Stimulated activated naive CD4-positive, alpha-beta T cell treated with Interleukin-2 at 50 U/mL for 16 hours (primary cell): ENCODE measurements at regions not wholly inside any gene's neighbourhood (a gene's known extent, or its start where the extent isn't known, plus 50 kb on each side); places are given as distances from the start of the nearest gene placed in this dataset.

Experiments
- DNase-seq: peaks from one replicate; lab custom pipeline; 2025; lab: John Stamatoyannopoulos, UW

DNA sequence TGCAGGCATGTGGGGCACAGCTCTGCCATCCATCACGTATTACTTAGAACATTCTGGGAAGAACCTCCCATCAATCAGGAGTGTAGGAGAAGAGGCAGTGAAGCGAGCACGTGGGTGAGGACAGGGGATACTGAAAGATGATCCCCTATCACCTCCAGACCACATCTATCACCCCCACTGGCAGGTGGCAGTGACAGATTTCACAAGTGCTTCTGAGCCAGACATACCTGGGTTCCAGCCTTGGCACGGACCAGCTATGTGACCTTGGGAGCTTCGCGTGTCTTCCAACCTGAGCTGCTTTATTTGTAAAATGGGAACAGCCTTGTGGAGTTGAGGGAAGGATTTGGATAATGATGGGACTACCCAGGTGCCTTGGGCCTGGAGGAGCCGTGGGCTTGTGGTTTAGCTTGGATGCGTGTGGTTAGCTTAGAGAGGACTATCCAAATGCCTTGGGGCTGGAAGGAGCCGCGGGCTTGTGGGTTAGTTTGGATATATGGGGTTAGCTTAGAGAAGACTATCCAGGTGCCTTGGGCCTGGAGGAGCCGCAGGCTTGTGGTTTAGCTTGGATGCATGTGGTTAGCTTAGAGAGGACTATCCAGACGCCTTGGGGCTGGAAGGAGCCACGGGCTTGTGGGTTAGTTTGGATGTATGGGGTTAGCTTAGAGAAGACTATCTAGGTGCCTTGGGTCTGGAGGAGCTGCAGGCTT is 206.4 kb downstream of the ENGASE start:
- no peak for DNase-seq

DNA sequence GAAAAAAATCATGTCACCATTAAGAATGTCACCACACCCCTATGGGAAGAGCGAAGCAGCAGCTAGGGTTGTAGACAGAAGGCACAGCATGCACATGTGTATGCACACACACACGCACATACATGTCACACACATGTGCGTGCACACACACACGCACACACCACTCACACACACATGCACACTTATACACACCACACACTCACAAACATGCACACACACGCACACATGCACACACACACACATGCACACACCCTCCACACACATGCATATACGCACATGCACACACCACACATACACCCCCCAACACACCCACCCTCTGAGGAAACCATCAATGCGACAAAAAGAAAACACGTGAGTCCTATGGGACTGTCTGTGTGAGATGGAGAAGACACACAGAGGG is 205.4 kb downstream of the ENGASE start:
- no peak for DNase-seq

DNA sequence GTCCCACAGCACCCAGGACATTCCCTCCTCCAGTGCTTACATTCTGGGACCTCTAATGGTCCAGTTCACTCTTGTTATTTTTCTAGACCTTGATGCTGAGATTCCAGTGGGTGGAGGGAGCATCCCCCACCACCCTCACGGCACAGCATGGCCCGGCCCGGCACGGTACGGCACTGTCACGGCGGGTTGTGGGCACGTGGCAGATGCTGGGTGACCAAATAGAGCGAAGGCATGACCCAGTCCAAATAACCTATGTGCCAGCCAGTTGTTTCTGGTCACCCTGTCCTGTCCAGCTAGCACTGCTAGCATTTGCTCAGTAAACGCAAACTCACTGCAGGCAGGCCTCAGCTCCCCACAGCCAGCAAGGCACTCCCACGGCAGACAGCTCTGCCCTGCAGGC is 204.7 kb downstream of the ENGASE start:
- DNase-seq: no peak

DNA sequence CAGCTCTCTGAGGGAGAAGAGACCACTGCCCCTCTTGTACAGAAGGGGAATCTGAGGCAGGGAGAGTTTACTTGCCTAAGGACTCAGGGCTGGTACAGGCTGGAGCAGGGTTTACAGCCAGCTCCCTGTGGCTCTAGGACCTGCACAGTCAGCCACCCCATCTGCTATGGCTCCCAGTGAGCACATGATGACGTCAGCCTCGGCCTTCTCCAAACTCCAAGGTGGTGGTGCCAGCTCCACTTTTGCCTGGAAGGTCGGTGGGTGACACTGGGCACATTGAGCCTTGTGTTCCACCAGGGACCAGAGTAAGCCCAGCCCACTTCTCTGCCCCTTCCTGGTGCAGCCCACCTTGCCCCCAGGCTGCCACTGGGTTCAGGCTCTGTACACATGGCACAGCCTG is 202.2 kb downstream of the ENGASE start:
- DNase-seq: no peak

DNA sequence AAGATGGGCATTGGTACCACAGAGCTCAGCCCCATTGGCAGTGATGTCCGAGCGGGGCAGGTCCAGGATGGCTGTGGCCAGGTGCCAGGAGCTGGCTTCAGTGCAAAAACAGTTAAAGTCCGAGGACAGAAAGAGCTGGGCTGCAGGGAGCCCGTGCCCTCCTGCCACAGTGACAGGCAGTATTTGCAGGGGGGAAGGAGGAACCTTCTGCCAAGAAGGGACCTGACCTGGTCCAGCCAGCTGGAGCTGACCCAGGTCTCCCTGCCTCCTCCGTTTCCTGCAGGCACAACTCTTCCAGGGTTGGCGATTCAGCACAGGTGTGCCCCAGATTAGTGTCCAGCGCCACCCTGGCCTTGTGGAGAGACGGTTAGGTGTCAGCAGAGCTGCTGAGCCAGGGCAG is 199.0 kb downstream of the ENGASE start:
- no peak for DNase-seq

DNA sequence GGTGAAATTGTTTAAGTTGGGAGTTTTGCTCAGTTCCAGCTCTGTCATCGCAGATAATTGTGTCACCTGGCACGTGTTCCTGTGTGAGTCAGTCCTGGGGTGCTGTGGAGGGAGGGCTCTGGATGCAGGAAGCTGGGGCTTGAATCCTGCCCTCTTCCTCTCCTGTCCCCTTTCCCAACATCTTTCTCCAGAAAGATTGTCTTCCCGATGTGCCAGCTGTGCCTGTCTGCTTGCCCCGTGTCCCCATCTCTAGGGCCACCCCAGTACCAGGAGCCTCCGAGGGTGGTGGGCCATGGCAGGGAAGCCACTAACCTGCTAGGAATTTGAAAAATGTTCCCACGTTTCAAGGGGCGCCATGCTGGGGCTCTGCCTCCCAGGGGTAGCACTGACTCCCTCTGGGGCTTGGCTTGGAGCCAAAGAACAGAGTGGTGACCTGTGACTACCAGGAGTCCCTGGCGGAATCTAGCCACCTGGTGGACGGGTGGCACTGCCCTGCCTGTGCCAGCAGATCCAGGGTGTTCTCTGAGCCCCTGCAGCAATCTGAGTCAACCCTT is 198.1 kb downstream of the ENGASE start:
- no peak for DNase-seq

DNA sequence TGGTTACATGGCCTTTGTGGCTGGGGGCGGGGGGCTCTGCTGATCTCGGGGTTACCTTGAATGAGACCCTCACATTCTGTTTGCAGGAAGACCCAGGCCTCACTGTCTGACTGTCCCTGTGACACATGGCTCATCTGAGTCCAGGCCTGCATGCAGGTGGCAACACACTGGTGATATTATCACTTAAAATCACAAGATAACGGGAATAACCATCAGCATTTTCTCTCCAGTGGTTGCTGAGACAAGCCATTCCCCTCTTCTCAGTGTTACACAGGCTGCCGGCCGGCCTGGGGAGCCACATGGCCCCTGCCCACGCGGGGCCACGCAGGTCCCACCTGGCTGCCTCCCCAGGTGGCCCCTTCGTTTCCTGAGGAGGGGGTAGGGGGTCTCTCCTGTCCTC is 197.6 kb downstream of the ENGASE start:
- no peak for DNase-seq

DNA sequence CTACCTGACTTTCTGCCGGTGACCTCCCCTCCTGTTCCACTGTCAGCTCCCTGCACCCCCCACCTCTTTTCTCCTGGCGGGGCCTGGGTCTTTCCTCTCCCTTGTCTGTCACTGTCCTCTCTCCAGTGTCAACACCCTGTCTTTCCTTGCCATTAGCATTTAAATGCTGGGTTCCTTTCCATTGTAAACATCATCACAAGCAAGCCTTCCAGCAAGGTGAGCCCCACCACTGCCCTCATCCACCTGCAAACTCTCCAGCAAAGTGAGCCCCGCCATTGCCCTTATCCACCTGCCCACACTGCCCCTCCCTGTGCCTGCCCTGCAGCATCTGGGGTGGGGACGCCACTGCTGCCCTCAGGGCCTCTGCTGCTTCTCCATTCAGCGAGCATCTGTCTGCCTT is 195.0 kb downstream of the ENGASE start:
- DNase-seq: no peak

DNA sequence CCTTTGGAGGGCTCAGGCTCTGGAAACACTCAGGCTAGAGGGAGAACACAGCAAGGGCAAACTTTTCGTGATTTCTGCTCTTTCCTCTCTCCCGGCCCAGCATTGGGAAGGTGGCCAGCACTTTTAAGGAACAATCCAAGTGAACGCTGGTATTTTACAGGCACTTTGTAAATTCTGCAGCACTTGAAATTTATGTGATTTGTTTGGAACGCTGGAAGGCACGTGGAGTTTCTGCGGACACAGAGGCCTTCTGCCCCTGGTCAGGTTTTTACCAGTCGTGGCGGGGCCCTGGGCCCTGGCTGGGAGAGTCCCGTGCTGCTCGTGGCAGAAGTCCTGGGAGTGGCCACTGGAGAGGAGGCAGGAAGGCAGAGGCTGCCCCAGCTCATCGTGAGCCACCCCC is 188.6 kb downstream of the ENGASE start:
- no peak for DNase-seq

DNA sequence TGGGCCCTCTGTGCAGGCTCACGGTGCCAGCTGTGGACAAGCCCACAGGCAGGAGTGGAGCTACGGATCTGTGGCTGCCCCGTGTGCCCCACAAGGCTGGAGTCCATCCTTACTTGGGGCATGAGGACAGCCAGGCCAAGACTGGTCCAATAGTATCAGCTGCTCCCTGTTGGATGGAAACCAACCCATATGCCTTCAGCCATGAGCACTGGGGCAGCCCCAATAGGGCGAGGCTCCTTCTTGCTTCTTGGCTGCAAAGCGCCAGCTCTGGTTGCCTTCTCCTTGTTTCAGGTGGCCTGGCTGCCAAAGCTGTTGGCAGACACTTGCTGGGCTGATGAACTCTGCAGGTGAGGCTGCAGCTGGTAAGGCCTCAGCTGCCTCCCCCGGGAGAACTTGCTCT is 188.0 kb downstream of the ENGASE start:
- no peak for DNase-seq

DNA sequence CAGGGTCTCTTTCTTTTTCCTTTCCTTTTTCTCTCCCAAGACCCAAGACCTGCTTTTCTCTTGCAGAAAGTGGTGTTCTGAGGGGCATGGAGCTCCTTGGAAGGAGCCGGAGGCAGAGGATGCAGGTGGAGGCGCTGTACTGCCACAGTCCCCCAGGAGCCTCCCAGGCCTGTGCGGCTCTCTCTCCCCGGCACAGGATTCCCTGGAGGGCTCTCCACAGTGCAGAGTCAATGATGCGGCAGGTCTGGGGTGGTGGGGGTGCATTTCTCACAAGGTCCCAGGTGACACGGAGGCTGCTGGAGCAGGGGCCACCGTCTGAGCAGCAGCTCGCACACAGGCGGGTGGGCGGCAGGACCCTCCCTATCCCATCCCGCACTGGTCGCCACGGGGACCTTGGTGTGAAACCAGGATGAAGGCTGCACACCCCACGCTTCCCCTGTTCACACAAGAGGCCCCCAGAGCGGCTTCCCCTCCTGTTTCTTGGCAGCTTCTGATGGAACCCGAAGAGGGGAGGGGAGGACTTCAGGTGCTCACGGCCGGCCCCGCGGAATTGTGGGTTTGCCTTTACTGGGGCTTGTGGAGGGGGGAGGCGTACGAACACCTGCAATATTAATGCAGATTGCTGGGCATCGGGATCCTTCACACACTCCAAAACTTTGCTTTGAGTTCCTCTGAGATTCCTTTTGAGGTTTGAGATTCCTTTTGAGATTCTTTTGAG is 186.9 kb downstream of the ENGASE start:
- DNase-seq: no peak

DNA sequence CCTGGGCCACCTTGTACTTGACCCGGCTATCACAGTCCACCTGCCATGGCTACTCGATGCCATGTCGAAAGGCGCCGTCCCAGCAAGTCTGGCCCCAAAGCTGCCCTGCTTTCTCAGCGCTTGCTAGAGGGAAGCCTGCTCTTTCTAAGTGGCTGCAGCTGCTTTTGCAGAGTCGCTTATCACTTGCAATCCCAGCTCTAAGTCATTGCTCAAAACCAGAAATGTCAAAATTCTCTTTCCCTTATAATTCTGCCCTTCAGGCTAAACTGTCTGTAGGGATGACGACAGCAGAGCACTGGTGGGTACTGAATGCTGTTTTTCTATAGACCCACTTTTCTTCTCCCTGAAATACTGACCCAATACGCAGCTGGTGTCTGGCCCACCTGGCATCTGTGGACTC is 184.2 kb downstream of the ENGASE start:
- DNase-seq: no peak

DNA sequence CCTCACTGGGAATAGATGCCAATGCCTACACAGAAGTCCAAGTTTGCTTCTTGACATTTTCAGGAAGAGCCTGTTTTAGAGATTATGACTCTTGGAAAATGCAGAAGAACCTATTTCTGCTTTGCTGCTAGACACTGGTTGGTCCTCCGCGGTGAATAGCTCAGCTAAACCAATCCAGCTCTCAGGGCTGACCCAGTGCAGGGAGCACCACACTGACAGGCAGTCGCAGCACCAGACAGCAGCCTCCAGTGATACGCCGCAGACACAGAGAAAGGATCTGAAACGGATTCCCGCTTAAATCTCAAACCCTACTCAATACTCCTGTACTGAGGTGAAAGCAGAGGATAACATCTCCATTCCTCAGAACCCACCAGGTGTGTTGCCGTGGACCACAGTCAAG is 183.4 kb downstream of the ENGASE start:
- DNase-seq: no peak

DNA sequence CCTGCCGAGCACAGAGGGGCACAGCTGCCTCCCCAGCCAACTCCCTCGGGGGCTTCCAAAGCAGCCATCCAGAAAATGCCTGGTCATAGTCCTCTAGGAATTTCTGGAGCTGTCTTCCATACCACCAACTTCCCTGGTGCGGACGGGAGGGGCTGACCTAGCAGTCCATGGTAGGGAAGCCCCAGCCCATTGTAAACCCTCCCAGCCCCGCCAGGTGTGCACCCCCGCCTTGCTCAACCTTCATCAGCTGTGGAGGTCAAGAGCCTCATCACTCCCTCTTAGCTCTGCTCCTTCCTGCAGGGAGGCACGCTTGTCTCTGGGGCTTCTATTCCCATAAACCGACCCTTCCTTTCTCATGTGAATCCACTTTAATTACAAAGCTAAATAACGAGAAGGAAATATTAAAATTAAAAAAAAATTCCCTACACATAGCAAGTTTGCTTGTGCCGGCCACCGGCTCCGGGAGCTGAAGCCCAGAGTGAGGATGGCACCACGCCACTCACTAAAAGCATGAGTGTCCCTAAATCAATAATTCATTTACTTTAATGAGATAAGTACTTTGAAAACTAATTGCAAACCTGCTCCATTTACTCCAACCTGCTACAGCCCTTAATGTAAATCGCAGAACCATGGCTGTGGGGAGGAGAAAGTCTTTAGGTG is 181.4 kb downstream of the ENGASE start:
- no peak for DNase-seq

DNA sequence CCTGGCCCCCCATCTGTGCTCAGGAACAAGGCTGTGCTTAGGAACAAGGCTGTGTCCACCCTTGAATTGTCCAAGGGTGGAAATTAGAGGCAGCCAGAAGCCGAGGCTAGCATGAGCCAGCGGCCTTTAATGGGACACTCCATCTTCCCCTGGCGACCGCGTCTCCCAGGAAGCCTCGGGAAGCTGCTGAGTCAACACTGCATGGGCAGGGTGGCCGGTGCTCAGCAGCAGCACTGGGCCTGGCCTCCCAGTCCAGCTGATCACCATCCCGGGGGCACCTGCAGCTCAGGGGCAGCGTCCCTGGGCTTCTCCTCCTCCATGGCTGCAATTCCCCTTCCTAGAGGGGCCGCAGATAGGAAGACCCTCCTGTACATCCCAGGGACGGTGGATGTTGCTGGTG is 180.8 kb downstream of the ENGASE start:
- DNase-seq: no peak

DNA sequence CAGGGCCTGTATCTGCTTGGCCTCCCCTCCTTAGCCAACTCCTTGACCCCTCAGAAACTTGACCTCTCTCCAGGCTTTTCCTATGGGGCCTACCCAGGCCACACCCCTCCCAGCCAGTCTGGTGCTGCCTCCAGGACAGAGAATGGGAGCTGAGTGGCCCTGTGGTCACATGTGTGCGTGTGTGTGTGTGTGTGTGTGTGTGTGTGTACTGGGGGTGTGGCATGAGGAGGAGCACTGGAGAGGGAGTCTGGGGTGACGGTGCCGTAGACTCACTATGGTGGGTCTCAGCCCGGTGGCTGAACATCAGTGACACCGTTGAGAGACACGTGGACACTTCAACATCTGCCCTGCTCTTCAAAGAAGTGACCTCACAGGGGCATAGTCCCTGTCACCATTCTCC is 180.4 kb downstream of the ENGASE start:
- DNase-seq: no peak

DNA sequence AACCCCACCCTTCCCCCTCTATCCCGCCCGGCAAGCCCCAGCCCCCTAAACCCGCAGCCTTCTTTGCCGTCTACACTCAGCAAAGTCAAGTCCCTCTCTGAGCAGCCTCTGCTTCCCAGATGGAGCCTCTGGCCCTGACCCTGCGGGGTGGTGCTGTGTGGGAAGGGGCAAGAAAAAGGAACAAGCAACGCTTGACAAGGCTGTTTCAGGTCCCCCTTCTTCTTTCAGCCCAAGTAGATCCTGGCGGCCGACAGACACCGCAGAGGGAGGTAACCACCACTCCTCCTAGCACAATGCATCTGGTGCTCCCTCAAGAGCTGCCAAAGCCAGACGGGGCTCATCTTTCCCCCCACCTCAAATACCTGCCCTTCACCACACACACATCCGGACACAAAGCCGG is 178.3 kb downstream of the ENGASE start:
- DNase-seq: no peak

DNA sequence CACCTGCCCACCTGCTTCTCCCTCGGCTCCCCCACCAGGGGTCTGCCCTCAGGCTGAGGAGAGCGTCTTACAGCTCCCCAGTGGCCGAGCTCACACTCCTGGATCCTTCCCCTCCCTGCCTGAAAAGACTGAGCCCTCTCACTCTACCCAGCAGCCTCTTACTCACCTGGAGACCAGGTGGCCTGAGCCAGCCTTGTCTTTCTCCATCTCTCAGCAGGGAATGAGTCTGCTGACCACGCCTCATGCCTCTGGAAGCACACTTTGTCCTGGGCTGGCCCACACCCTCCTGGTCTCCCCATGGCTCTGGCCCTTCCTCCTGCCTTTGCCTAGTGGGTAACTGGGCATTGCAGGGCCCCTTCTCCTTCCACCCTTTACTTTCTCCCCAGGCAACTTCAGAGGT is 177.2 kb downstream of the ENGASE start:
- DNase-seq: no peak

DNA sequence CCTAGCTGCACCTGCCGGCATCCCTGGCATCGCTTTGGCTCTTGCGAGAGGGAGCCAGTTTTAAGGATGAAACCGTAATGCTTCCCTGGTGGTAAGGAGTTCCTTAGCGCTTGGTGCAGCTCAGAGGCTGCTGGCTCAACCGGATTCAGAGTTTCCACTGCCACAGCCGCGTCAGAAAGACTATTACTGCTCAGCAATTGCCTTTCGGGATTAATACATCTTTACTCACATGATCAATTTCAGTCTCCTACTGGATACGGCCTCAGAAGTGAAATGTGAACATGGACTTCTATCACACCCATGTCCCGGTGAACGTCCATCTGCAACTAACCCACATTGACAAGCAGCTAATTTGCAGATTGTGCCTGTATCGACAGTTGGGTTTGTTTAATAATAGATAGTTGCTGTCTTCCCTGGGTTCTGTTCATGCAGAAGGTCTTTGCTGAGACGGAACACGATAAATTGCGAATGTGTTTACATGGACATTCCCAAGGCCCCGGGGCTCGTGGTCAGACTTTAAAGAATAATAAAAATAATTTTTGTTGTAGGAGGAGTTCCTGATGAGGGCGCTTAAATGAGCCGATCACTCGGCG is 175.4 kb downstream of the ENGASE start:
- DNase-seq: no peak

DNA sequence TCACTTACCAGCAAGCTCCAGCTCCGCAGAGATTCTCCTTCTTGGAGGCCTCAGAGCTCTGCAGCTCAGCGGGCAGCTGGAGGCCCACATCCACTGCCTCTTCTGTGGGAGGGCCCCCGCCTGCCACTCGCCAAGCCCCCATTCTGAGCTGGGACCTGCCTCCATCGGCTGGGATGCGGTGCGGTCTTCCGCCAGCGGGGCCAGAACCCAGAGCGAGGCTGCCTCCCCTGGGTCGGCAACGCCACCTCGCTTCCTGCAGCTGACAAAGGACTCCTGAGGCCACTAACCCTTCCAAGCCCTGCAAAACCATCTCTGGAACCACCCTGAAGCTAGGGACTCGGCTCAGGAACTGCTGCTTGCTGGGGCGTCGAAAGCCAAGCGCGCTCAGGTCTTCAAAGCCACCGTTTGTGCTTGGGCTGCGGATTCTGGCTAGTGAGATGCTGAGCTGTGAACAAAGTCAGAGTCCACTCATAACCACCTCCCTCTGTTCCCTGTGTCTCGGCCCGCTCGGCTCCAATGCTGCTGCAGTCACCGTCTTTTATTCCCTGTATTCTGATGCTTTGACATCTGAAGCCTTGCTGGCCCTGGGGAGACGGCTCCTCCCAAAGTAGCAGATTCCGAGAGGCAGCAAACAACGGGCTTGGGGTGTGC is 174.3 kb downstream of the ENGASE start:
- DNase-seq: no peak

DNA sequence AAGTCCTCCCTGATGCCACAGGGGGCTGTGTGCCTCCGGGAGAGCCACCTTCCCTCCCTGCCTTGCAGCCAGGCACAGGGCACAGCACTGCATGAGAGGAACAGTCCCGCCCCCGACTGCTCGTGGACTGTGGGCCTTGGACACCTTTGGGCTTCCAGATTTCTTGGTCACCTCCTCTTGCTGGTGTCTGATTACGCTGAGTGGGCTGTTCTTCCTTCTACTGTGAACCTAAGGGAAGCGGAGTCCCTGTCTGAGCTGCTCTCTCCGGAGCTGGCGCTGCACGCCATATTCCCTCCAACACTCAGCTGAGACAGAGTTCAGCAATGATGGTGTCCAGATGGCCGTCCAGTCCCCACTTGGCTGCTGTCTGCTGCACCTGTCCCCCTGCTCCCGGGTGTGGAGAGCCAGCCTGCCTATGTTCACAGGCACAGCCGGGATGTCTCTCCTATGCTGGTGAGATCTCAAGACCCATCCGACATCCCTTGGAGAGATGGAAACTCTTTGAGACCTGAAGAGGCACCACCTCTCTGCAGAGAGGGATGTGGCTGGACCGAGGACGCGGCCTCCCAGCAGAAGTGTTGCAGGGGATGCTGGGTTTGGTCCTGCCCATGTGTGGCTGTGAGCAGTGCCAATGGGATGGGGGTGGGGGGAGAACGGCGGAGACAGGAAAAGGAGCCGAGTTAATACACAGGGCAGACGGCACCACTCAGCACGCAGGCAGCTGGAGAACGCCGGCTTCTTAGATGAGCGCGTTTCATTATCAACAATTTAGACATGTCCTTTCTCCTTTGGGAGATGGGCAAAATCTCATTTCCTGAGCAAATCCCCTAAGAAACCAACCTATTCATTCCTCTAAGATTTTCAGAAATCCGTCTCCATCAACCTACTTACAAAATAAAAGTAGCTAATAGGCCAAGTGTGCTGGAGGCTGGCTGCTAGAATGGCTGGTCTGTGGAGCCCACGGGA is 171.9 kb downstream of the ENGASE start:
- DNase-seq: no peak
